Vagina (tissue), 2 donors: ENCODE measurements at regions not wholly inside any gene's neighbourhood (a gene's known extent, or its start where the extent isn't known, plus 50 kb on each side); places are given as distances from the start of the nearest gene placed in this dataset.

Experiments
- POLR2A ChIP-seq, 2 donors: fragments of 450-650 bp; IDR thresholded peaks; one replicate each; pipeline ENCODE4 v1.6.1; 2017; ENCODE audit warnings: antibody characterized with exemption in 2 of 2, mild to moderate bottlenecking in 2 of 2, moderate library complexity in 2 of 2
- POLR2AphosphoS5 ChIP-seq, 2 donors: sonication (generic); formaldehyde crosslinking; IDR thresholded peaks; one replicate each; pipeline ENCODE4 v1.9.0; 2017; ENCODE audit warnings: antibody characterized with exemption in 2 of 2, mild to moderate bottlenecking in 2 of 2, low read depth in 1 of 2; ENCODE audit not compliant: insufficient read depth in 1 of 2
- TF ChIP-seq, protein P1 (sequence below), 3 experiments: fragments of 450-650 bp in 2 of 3; fragments of 200-600 bp in 1 of 3; sonication (generic) in 1 of 3; IDR thresholded peaks; one replicate each; pipeline ENCODE4 v1.5.1; 2017 to 2019; ENCODE audit warnings: antibody characterized with exemption in 3 of 3, mild to moderate bottlenecking in 2 of 3, moderate library complexity in 2 of 3

- TF ChIP-seq, protein P1, sequence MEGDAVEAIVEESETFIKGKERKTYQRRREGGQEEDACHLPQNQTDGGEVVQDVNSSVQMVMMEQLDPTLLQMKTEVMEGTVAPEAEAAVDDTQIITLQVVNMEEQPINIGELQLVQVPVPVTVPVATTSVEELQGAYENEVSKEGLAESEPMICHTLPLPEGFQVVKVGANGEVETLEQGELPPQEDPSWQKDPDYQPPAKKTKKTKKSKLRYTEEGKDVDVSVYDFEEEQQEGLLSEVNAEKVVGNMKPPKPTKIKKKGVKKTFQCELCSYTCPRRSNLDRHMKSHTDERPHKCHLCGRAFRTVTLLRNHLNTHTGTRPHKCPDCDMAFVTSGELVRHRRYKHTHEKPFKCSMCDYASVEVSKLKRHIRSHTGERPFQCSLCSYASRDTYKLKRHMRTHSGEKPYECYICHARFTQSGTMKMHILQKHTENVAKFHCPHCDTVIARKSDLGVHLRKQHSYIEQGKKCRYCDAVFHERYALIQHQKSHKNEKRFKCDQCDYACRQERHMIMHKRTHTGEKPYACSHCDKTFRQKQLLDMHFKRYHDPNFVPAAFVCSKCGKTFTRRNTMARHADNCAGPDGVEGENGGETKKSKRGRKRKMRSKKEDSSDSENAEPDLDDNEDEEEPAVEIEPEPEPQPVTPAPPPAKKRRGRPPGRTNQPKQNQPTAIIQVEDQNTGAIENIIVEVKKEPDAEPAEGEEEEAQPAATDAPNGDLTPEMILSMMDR (IDR thresholded peaks at IDR 0.05) = no peak
- no peak for TF ChIP-seq POLR2A (IDR thresholded peaks at IDR 0.05)
- TF ChIP-seq POLR2AphosphoS5 (IDR thresholded peaks at IDR 0.05; ENCODE audit: insufficient read depth in 1 of 2, low read depth in 1 of 2) = no peak
These were observed 463.8 kb upstream of the GCFC2 start for GRCh38 chr2:76174505-76174904.
